ENCODE measurements at regions not wholly inside any gene's neighbourhood (a gene's known extent, or its start where the extent isn't known, plus 50 kb on each side); places are given as distances from the start of the nearest gene placed in this dataset.
"Not testable (repeated sequence)": the region's sequence is repeated elsewhere in the genome, so short reads cannot be mapped to it uniquely, and the experiment has no call there.

- H3K27me3 Mint-ChIP-seq = no peaks in the 10 kb centered on the region
- peak overlapping the region; percentile 80 for H3K4me3 Mint-ChIP-seq
- peak overlapping the region; percentile 92 for H3K27ac Mint-ChIP-seq
- H3K36me3 Mint-ChIP-seq = no peaks in the 10 kb centered on the region
- no peaks in the 10 kb centered on the region for H3K9me3 Mint-ChIP-seq
- peaks cover 46% of the 10 kb centered on the region for H3K4me1 Mint-ChIP-seq
- ATAC-seq = peak; percentile 63
These were observed 480.2 kb upstream of the RUNX1 start for GRCh38 chr21:35529171-35529863.

DNA sequence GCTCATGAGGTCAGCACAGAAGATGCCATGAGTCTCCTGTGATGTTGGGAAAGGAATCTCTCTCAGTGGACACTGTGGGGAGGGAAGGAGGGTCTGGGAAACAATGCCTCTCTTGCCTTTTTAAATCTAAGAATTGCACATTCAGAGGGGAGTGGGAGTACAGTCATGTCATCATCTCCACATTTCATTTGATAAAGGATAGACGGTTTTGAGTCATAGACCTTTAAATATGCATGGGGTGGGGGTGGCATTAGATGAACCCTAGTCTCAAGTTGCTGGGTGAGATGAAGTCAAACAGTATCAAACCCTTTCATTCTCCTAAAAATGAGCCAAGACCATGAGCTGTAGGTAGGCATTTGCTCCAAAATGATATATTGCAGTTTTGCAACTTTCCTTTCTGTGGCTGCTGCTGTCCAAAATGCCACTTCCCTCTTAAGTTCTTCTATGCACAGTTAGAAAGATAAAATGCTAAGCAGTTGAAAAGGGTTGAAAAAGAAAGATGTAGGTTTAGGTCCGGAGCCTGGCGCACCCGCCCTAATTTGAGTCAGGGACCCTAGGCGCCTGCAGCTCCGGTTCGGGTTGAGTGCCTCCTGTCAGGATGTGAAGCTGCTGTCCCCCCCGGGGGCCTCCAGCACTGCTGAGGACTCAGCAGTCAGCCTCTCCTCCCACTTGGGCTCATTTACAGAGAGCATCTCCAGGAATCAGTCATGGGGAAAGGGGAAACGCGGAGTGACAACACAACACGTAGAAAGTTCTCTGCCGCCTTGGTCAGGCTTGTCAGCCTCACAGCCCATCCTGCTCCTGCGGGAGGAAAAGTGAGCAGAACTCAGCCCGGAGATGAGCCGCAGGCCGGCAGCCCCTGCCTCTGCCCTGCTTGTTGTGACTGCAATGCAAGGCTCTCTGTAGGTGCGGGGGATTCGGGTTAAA, 479.3 kb upstream of the RUNX1 start:
- peaks cover 46% of the 10 kb centered on the region for H3K4me1 Mint-ChIP-seq
- peak; percentile 76 for ATAC-seq
- H3K9me3 Mint-ChIP-seq = no peaks in the 10 kb centered on the region
- H3K36me3 Mint-ChIP-seq = no peaks in the 10 kb centered on the region
- peak overlapping the region; percentile 80 for H3K4me3 Mint-ChIP-seq
- no peaks in the 10 kb centered on the region for H3K27me3 Mint-ChIP-seq
- peak overlapping the region; percentile 92 for H3K27ac Mint-ChIP-seq

GRCh38 chr21:35527358-35527757, 478.3 kb upstream of the RUNX1 start:
- no peaks in the 10 kb centered on the region for H3K27me3 Mint-ChIP-seq
- H3K36me3 Mint-ChIP-seq = no peaks in the 10 kb centered on the region
- no peaks in the 10 kb centered on the region for H3K9me3 Mint-ChIP-seq
- no peak overlapping the region for H3K4me3 Mint-ChIP-seq
- no peak for ATAC-seq
- peaks cover 46% of the 10 kb centered on the region for H3K4me1 Mint-ChIP-seq
- peak overlapping the region; percentile 92 for H3K27ac Mint-ChIP-seq

DNA sequence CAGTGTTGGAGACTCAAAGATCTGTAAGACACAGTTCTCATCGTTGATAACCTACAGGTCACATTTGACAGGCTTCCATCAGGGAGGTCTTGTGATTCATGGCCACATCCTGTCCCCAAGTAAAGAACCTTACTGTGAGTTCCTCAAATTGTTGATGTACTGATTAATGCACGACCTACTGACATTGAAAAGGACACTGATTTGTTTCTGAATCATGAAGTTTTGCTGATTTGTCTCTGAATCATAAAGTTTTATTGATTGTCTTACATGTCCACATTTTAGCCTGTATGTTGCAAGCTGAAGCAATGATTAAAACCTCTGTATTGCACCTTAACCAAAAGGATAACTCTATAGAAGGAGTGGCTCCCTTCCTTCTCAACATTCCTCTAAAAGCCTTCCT, 476.3 kb upstream of the RUNX1 start:
- Mint-ChIP-seq H3K36me3 (no peaks in the 10 kb centered on the region), H3K9me3 (no peaks in the 10 kb centered on the region), H3K4me3 (no peak overlapping the region), H3K27me3 (no peaks in the 10 kb centered on the region), H3K27ac (peak overlapping the region; percentile 85), H3K4me1 (peaks cover 46% of the 10 kb centered on the region)
- peak; percentile 82 for ATAC-seq

DNA sequence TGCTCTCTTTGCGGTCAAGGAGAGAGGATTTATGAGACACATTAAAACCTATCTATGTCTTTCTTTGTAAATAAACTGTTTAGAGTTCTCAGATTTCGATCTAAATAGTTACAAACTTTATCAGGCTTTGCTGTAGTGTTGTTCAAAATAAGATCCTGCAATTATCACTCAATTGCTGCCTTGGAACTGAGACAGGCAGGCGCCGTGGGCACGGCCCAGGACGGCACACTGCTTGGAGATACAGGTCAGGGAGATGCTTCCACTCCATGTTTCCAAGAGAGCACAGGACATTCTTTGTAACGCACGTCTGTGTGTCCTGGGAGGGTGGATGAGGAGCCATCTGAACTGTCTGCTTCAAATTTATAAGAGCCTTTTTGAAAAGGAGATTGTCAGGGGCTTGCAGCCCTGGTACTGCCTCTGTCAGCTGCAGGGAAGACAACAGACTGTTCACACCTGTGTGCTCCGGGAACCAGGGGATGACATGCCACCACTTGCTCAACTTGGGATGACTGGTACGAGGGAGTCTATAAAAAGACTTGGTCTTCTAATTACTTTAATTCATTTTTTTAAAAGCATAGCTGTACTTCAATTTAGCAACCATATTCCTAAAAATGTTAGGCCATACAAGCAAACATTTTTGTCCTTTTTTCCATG, 472.9 kb upstream of the RUNX1 start:
- Mint-ChIP-seq H3K4me1 (peaks cover 21% of the 10 kb centered on the region), H3K4me3 (no peak overlapping the region), H3K27me3 (no peaks in the 10 kb centered on the region), H3K27ac (no peak overlapping the region), H3K9me3 (no peaks in the 10 kb centered on the region), H3K36me3 (no peaks in the 10 kb centered on the region)
- no peak for ATAC-seq

DNA sequence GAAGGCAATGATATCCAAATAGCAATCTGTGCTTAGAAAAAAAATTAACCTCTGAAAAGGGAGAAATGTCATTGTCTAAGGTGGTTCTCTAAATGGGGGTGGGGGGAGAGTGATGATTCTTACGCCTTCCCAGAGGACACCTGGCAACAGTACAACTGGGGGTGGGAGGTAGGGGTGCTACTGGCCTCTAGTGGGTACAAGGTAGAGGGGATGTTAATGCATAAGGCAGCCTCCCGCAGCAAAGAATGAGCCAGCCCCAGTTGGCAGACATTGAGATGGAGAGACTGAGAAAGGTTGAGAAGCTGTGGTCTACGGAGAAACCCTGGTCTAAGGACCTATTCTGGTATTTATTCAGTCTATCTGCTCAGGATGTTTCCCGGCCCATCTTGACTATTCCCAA, 472.2 kb upstream of the RUNX1 start:
- Mint-ChIP-seq H3K9me3 (no peaks in the 10 kb centered on the region), H3K4me3 (no peak overlapping the region), H3K36me3 (no peaks in the 10 kb centered on the region), H3K27me3 (no peaks in the 10 kb centered on the region), H3K4me1 (peaks cover 19% of the 10 kb centered on the region), H3K27ac (no peak overlapping the region)
- ATAC-seq = no peak

- Mint-ChIP-seq H3K4me1 (peaks cover 14% of the 10 kb centered on the region), H3K27ac (no peak overlapping the region), H3K9me3 (no peaks in the 10 kb centered on the region), H3K4me3 (no peak overlapping the region), H3K36me3 (no peaks in the 10 kb centered on the region), H3K27me3 (no peaks in the 10 kb centered on the region)
- ATAC-seq = no peak
These were observed 471.8 kb upstream of the RUNX1 start for GRCh38 chr21:35520856-35521255.

- no peaks in the 10 kb centered on the region for H3K27me3 Mint-ChIP-seq
- no peaks in the 10 kb centered on the region for H3K9me3 Mint-ChIP-seq
- peaks cover 9% of the 10 kb centered on the region for H3K4me1 Mint-ChIP-seq
- H3K4me3 Mint-ChIP-seq = no peak overlapping the region
- no peaks in the 10 kb centered on the region for H3K36me3 Mint-ChIP-seq
- H3K27ac Mint-ChIP-seq = no peak overlapping the region
- ATAC-seq = no peak
These were observed 471.2 kb upstream of the RUNX1 start for GRCh38 chr21:35520302-35520701.

DNA sequence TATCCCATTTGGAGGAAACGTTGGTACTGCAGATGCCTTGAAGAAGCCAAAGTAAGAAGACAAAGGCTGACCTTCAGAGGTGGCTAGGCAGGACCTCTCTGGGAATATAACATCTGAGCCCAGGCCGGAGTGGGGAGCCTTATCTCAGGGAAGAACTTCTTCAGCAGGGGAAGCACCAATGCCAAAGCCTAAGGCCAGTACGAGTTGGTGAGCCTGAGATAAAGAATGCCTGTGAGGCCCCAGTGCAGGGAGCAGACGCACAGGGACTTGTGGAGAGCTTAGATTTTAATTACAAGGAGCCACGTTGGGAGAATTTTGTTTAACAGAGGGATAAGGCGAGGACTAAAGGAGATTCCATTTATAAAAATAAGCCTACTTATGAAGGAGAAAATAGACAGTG, 468.8 kb upstream of the RUNX1 start:
- ATAC-seq = no peak
- Mint-ChIP-seq H3K36me3 (no peaks in the 10 kb centered on the region), H3K27me3 (peaks cover 15% of the 10 kb centered on the region), H3K9me3 (peaks cover 3% of the 10 kb centered on the region), H3K4me3 (no peak overlapping the region), H3K4me1 (no peaks in the 10 kb centered on the region), H3K27ac (no peak overlapping the region)

DNA sequence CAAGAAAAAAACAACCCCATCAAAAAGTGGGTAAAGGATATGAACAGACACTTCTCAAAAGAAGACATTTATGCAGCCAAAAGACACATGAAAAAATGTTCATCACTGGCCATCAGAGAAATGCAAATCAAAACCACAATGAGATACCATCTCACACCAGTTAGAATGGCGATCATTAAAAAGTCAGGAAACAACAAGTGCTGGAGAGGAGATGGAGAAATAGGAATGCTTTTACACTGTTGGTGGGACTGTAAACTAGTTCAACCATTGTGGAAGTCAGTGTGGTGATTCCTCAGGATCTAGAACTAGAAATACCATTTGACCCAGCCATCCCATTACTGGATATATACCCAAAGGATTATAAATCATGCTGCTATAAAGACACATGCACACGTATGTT, 467.2 kb upstream of the RUNX1 start:
- H3K9me3 Mint-ChIP-seq, H3K4me3 Mint-ChIP-seq, ATAC-seq, H3K4me1 Mint-ChIP-seq, H3K27ac Mint-ChIP-seq, H3K36me3 Mint-ChIP-seq: not testable (repeated sequence)
- peaks cover 24% of the 10 kb centered on the region for H3K27me3 Mint-ChIP-seq

- H3K4me3 Mint-ChIP-seq = no peak overlapping the region
- ATAC-seq = no peak
These were observed 463.2 kb upstream of the RUNX1 start for GRCh38 chr21:35512346-35512745.

GRCh38 chr21:35511696-35512162, 462.6 kb upstream of the RUNX1 start:
- Mint-ChIP-seq H3K4me1 (no peaks in the 10 kb centered on the region), H3K27ac (no peak overlapping the region), H3K36me3 (no peaks in the 10 kb centered on the region), H3K9me3 (peaks cover 3% of the 10 kb centered on the region), H3K27me3 (peaks cover 24% of the 10 kb centered on the region), H3K4me3 (no peak overlapping the region)
- no peak for ATAC-seq

More at GRCh38 chr21:35512346-35512745, 463.2 kb upstream of the RUNX1 start:
- peaks cover 3% of the 10 kb centered on the region for H3K9me3 Mint-ChIP-seq
- H3K4me1 Mint-ChIP-seq = no peaks in the 10 kb centered on the region
- H3K27ac Mint-ChIP-seq = no peak overlapping the region
- no peaks in the 10 kb centered on the region for H3K36me3 Mint-ChIP-seq
- H3K27me3 Mint-ChIP-seq = peaks cover 24% of the 10 kb centered on the region

- Mint-ChIP-seq H3K27ac (no peak overlapping the region), H3K27me3 (peaks cover 24% of the 10 kb centered on the region), H3K36me3 (no peaks in the 10 kb centered on the region), H3K4me1 (no peaks in the 10 kb centered on the region), H3K9me3 (peaks cover 3% of the 10 kb centered on the region), H3K4me3 (no peak overlapping the region)
- ATAC-seq = no peak
These were observed 462.0 kb upstream of the RUNX1 start for GRCh38 chr21:35510957-35511695.

GRCh38 chr21:35510294-35510693, 461.2 kb upstream of the RUNX1 start:
- Mint-ChIP-seq H3K4me1 (no peaks in the 10 kb centered on the region), H3K4me3 (no peak overlapping the region), H3K36me3 (no peaks in the 10 kb centered on the region), H3K9me3 (peaks cover 3% of the 10 kb centered on the region), H3K27ac (no peak overlapping the region), H3K27me3 (peaks cover 29% of the 10 kb centered on the region)
- no peak for ATAC-seq

Data from stimulated activated memory B cell treated with anti-CD40 and anti-IgM and Interleukin-4, amounts not matched to agents 10 μg/mL and 1 μg/mL and 100 μg/mL, for 72 hours (primary cell).